ENCODE measurements at regions not wholly inside any gene's neighbourhood (a gene's known extent, or its start where the extent isn't known, plus 50 kb on each side); places are given as distances from the start of the nearest gene placed in this dataset.
"Not testable (repeated sequence)": the region's sequence is repeated elsewhere in the genome, so short reads cannot be mapped to it uniquely, and the experiment has no call there.

DNA sequence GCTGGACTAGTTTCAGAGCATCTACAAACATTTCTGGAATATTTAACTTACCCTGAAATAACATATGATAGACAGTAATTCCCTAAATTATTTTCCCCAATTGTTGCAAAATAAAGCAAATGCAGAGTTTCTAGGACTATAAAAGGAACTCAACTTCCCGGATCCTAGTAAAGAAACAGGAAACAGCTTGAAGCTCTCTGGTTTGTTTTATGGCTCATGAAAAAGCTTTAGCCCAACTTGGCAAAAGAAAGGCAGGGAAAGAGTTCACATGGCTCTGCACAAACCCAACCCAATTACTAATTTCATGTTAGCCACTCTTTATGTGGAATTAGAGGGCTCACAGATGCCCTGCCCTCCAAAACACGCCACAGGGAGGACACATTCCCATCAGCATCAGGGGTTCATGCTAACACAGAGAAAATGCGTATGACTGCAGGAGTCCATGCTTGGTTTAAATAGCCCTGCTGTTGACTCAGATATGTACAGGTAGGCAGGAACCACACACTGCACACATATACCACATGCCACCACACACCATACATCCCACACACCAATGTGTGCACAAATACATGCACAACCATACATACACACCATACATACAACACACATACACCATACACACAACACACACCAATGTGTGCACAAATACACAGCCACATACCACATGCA, 81.2 kb upstream of the FBXO28 start:
- TF ChIP-seq ZNF384, ELF4 (IDR thresholded peaks at IDR 0.05): not testable (repeated sequence)
